ENCODE measurements at regions not wholly inside any gene's neighbourhood (a gene's known extent, or its start where the extent isn't known, plus 50 kb on each side); places are given as distances from the start of the nearest gene placed in this dataset.

DNA sequence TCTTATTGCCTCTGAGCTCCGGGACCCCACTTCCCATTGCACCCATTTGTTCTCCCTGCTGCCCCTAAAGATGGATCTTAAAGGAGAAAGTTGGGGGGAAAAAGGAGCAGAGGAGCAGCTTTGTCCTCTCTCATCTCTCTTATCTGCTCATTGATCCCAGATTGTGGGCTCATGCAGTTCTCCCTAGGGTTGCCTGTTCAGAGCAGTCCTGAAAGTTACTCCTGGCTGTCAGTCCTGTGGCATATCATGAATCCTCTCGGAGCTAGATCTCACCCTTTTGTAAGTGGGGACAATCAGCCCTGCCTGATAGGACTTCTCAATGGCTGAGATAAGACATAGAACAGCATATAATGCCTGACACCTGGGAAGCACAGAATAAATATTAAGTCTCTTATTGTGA lies 440.3 kb downstream of the IRS2 start:
- TF ChIP-seq, protein P1, sequence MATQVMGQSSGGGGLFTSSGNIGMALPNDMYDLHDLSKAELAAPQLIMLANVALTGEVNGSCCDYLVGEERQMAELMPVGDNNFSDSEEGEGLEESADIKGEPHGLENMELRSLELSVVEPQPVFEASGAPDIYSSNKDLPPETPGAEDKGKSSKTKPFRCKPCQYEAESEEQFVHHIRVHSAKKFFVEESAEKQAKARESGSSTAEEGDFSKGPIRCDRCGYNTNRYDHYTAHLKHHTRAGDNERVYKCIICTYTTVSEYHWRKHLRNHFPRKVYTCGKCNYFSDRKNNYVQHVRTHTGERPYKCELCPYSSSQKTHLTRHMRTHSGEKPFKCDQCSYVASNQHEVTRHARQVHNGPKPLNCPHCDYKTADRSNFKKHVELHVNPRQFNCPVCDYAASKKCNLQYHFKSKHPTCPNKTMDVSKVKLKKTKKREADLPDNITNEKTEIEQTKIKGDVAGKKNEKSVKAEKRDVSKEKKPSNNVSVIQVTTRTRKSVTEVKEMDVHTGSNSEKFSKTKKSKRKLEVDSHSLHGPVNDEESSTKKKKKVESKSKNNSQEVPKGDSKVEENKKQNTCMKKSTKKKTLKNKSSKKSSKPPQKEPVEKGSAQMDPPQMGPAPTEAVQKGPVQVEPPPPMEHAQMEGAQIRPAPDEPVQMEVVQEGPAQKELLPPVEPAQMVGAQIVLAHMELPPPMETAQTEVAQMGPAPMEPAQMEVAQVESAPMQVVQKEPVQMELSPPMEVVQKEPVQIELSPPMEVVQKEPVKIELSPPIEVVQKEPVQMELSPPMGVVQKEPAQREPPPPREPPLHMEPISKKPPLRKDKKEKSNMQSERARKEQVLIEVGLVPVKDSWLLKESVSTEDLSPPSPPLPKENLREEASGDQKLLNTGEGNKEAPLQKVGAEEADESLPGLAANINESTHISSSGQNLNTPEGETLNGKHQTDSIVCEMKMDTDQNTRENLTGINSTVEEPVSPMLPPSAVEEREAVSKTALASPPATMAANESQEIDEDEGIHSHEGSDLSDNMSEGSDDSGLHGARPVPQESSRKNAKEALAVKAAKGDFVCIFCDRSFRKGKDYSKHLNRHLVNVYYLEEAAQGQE (IDR thresholded peaks at IDR 0.05; ENCODE audit: low read depth) = no peak
- no peak for TF ChIP-seq POLR2AphosphoS5 (IDR thresholded peaks at IDR 0.05; ENCODE audit: low read depth, low read length)
- TF ChIP-seq, protein P2, sequence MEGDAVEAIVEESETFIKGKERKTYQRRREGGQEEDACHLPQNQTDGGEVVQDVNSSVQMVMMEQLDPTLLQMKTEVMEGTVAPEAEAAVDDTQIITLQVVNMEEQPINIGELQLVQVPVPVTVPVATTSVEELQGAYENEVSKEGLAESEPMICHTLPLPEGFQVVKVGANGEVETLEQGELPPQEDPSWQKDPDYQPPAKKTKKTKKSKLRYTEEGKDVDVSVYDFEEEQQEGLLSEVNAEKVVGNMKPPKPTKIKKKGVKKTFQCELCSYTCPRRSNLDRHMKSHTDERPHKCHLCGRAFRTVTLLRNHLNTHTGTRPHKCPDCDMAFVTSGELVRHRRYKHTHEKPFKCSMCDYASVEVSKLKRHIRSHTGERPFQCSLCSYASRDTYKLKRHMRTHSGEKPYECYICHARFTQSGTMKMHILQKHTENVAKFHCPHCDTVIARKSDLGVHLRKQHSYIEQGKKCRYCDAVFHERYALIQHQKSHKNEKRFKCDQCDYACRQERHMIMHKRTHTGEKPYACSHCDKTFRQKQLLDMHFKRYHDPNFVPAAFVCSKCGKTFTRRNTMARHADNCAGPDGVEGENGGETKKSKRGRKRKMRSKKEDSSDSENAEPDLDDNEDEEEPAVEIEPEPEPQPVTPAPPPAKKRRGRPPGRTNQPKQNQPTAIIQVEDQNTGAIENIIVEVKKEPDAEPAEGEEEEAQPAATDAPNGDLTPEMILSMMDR (IDR thresholded peaks at IDR 0.05 in 2 of 3, conservative IDR thresholded peaks at IDR 0.05 in 1 of 3; ENCODE audit: borderline replicate concordance in 1 of 3, insufficient read depth in 1 of 3, low read depth in 2 of 3, low read length in 2 of 3) = no peak
- TF ChIP-seq SRF (IDR thresholded peaks at IDR 0.05; ENCODE audit: low read depth) = no peak
- TF ChIP-seq RAD21 (IDR thresholded peaks at IDR 0.05; ENCODE audit: low read depth) = no peak
- no peak for TF ChIP-seq EGR1 (IDR thresholded peaks at IDR 0.05; ENCODE audit: low read depth)
- TF ChIP-seq POLR2A (IDR thresholded peaks at IDR 0.05; ENCODE audit: borderline replicate concordance, extremely low read depth, insufficient read depth, insufficient read length) = no peak
- no peak for TF ChIP-seq EZH2 (IDR thresholded peaks at IDR 0.05)
- TF ChIP-seq, protein P3, sequence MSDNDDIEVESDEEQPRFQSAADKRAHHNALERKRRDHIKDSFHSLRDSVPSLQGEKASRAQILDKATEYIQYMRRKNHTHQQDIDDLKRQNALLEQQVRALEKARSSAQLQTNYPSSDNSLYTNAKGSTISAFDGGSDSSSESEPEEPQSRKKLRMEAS (IDR thresholded peaks at IDR 0.05) = no peak
- TF ChIP-seq YY1 (IDR thresholded peaks at IDR 0.05; ENCODE audit: extremely low read depth, insufficient replicate concordance, low read depth, low read length) = no peak
- TF ChIP-seq, protein P4, sequence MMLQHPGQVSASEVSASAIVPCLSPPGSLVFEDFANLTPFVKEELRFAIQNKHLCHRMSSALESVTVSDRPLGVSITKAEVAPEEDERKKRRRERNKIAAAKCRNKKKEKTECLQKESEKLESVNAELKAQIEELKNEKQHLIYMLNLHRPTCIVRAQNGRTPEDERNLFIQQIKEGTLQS (IDR thresholded peaks at IDR 0.05) = no peak

Data from HCT116 (cell line).